ENCODE measurements at regions not wholly inside any gene's neighbourhood (a gene's known extent, or its start where the extent isn't known, plus 50 kb on each side); places are given as distances from the start of the nearest gene placed in this dataset.

- H3K4me1 ChIP-seq (ENCODE audit: insufficient read depth, low read length) = no peaks in the 10 kb centered on the region
- peaks cover 12% of the 10 kb centered on the region; the same call in 1 of the 2 replicates for H3K9me3 ChIP-seq (ENCODE audit: control insufficient read depth, insufficient read depth, low read length)
- H3K9ac ChIP-seq (ENCODE audit: low read depth, low read length) = no peak overlapping the region
- no peaks in the 10 kb centered on the region for H3K36me3 ChIP-seq (ENCODE audit: insufficient read depth, low read length)
These were observed 446.4 kb downstream of the COG6 start for GRCh38 chr13:40101708-40102359.

- Histone ChIP-seq H3K9ac (ENCODE audit: low read depth, low read length) (no peak overlapping the region), H3K9me3 (ENCODE audit: control insufficient read depth, insufficient read depth, low read length) (peaks cover 12% of the 10 kb centered on the region; the same call in 1 of the 2 replicates), H3K36me3 (ENCODE audit: insufficient read depth, low read length) (no peaks in the 10 kb centered on the region), H3K4me1 (ENCODE audit: insufficient read depth, low read length) (no peaks in the 10 kb centered on the region)
These were observed 446.9 kb downstream of the COG6 start for GRCh38 chr13:40102360-40102727.

GRCh38 chr13:40102854-40103253, 447.4 kb downstream of the COG6 start:
- Histone ChIP-seq H3K36me3 (ENCODE audit: insufficient read depth, low read length) (no peaks in the 10 kb centered on the region), H3K4me1 (ENCODE audit: insufficient read depth, low read length) (no peaks in the 10 kb centered on the region), H3K9ac (ENCODE audit: low read depth, low read length) (no peak overlapping the region), H3K9me3 (ENCODE audit: control insufficient read depth, insufficient read depth, low read length) (peaks cover 12% of the 10 kb centered on the region; the same call in 1 of the 2 replicates)

GRCh38 chr13:40103864-40104263, 448.4 kb downstream of the COG6 start:
- Histone ChIP-seq H3K36me3 (ENCODE audit: insufficient read depth, low read length) (no peaks in the 10 kb centered on the region), H3K9ac (ENCODE audit: low read depth, low read length) (no peak overlapping the region), H3K9me3 (ENCODE audit: control insufficient read depth, insufficient read depth, low read length) (peaks cover 10% of the 10 kb centered on the region; the same call in 1 of the 2 replicates), H3K4me1 (ENCODE audit: insufficient read depth, low read length) (no peaks in the 10 kb centered on the region)

- no peak overlapping the region for H3K9ac ChIP-seq (ENCODE audit: low read depth, low read length)
- 0 out of 2 replicates have a peak, but pooled peaks cover 1% of the 10 kb centered on the region for H3K9me3 ChIP-seq (ENCODE audit: control insufficient read depth, insufficient read depth, low read length)
- H3K36me3 ChIP-seq (ENCODE audit: insufficient read depth, low read length) = no peaks in the 10 kb centered on the region
- H3K4me1 ChIP-seq (ENCODE audit: insufficient read depth, low read length) = no peaks in the 10 kb centered on the region
These were observed 449.8 kb downstream of the COG6 start for GRCh38 chr13:40105231-40105630.

GRCh38 chr13:40109351-40109844, 453.9 kb downstream of the COG6 start:
- no peaks in the 10 kb centered on the region for H3K36me3 ChIP-seq (ENCODE audit: insufficient read depth, low read length)
- H3K9ac ChIP-seq (ENCODE audit: low read depth, low read length) = no peak overlapping the region
- no peaks in the 10 kb centered on the region for H3K9me3 ChIP-seq (ENCODE audit: control insufficient read depth, insufficient read depth, low read length)
- H3K4me1 ChIP-seq (ENCODE audit: insufficient read depth, low read length) = no peaks in the 10 kb centered on the region

- Histone ChIP-seq H3K9ac (ENCODE audit: low read depth, low read length) (no peak overlapping the region), H3K36me3 (ENCODE audit: insufficient read depth, low read length) (no peaks in the 10 kb centered on the region), H3K9me3 (ENCODE audit: control insufficient read depth, insufficient read depth, low read length) (no peaks in the 10 kb centered on the region), H3K4me1 (ENCODE audit: insufficient read depth, low read length) (peaks cover 9% of the 10 kb centered on the region)
These were observed 458.3 kb downstream of the COG6 start for GRCh38 chr13:40113643-40114304.

- peaks cover 9% of the 10 kb centered on the region for H3K4me1 ChIP-seq (ENCODE audit: insufficient read depth, low read length)
- no peaks in the 10 kb centered on the region for H3K36me3 ChIP-seq (ENCODE audit: insufficient read depth, low read length)
- H3K9me3 ChIP-seq (ENCODE audit: control insufficient read depth, insufficient read depth, low read length) = 0 out of 2 replicates have a peak, but pooled peaks cover under 1% of the 10 kb centered on the region
- H3K9ac ChIP-seq (ENCODE audit: low read depth, low read length) = no peak overlapping the region
These were observed 458.9 kb downstream of the COG6 start for GRCh38 chr13:40114305-40114896.

- no peak overlapping the region for H3K9ac ChIP-seq (ENCODE audit: low read depth, low read length)
- H3K36me3 ChIP-seq (ENCODE audit: insufficient read depth, low read length) = no peaks in the 10 kb centered on the region
- H3K4me1 ChIP-seq (ENCODE audit: insufficient read depth, low read length) = peaks cover 9% of the 10 kb centered on the region
- H3K9me3 ChIP-seq (ENCODE audit: control insufficient read depth, insufficient read depth, low read length) = 0 out of 2 replicates have a peak, but pooled peaks cover 4% of the 10 kb centered on the region
These were observed 460.0 kb downstream of the COG6 start for GRCh38 chr13:40115426-40115825.

GRCh38 chr13:40116008-40116407, 460.5 kb downstream of the COG6 start:
- no peaks in the 10 kb centered on the region for H3K36me3 ChIP-seq (ENCODE audit: insufficient read depth, low read length)
- peaks cover 9% of the 10 kb centered on the region for H3K4me1 ChIP-seq (ENCODE audit: insufficient read depth, low read length)
- no peak overlapping the region for H3K9ac ChIP-seq (ENCODE audit: low read depth, low read length)
- 0 out of 2 replicates have a peak, but pooled peaks cover 4% of the 10 kb centered on the region for H3K9me3 ChIP-seq (ENCODE audit: control insufficient read depth, insufficient read depth, low read length)

GRCh38 chr13:40118337-40118736, 462.9 kb downstream of the COG6 start:
- Histone ChIP-seq H3K36me3 (ENCODE audit: insufficient read depth, low read length) (no peaks in the 10 kb centered on the region), H3K4me1 (ENCODE audit: insufficient read depth, low read length) (peaks cover 9% of the 10 kb centered on the region), H3K9ac (ENCODE audit: low read depth, low read length) (no peak overlapping the region), H3K9me3 (ENCODE audit: control insufficient read depth, insufficient read depth, low read length) (0 out of 2 replicates have a peak, but pooled peaks cover 4% of the 10 kb centered on the region)

- Histone ChIP-seq H3K9me3 (ENCODE audit: control insufficient read depth, insufficient read depth, low read length) (0 out of 2 replicates have a peak, but pooled peaks cover 4% of the 10 kb centered on the region), H3K4me1 (ENCODE audit: insufficient read depth, low read length) (peaks cover 13% of the 10 kb centered on the region), H3K36me3 (ENCODE audit: insufficient read depth, low read length) (no peaks in the 10 kb centered on the region), H3K9ac (ENCODE audit: low read depth, low read length) (no peak overlapping the region)
These were observed 464.4 kb downstream of the COG6 start for GRCh38 chr13:40119852-40120251.

GRCh38 chr13:40120288-40120687, 464.8 kb downstream of the COG6 start:
- H3K9me3 ChIP-seq (ENCODE audit: control insufficient read depth, insufficient read depth, low read length) = 0 out of 2 replicates have a peak, but pooled peaks cover 4% of the 10 kb centered on the region
- H3K9ac ChIP-seq (ENCODE audit: low read depth, low read length) = no peak overlapping the region
- peaks cover 11% of the 10 kb centered on the region for H3K4me1 ChIP-seq (ENCODE audit: insufficient read depth, low read length)
- no peaks in the 10 kb centered on the region for H3K36me3 ChIP-seq (ENCODE audit: insufficient read depth, low read length)

- Histone ChIP-seq H3K9me3 (ENCODE audit: control insufficient read depth, insufficient read depth, low read length) (0 out of 2 replicates have a peak, but pooled peaks cover 4% of the 10 kb centered on the region), H3K4me1 (ENCODE audit: insufficient read depth, low read length) (peaks cover 6% of the 10 kb centered on the region), H3K36me3 (ENCODE audit: insufficient read depth, low read length) (no peaks in the 10 kb centered on the region), H3K9ac (ENCODE audit: low read depth, low read length) (no peak overlapping the region)
These were observed 465.3 kb downstream of the COG6 start for GRCh38 chr13:40120781-40121180.

Data from ES-I3 (cell line).